ENCODE measurements at regions not wholly inside any gene's neighbourhood (a gene's known extent, or its start where the extent isn't known, plus 50 kb on each side); places are given as distances from the start of the nearest gene placed in this dataset.

- Histone ChIP-seq H3K27ac (ENCODE audit: low read depth in 1 of 2, low read length in 2 of 2) (no peak overlapping the region), H3K4me3 (replicated peaks in 1 of 3; ENCODE audit: low read depth in 2 of 3, low read length in 3 of 3) (no peak overlapping the region), H3K9ac (ENCODE audit: insufficient read depth, low read length, poor library complexity, severe bottlenecking) (no peak overlapping the region), H3K4me1 (ENCODE audit: control insufficient read depth in 1 of 2, insufficient read depth in 2 of 2, low read length in 2 of 2) (no peaks in the 10 kb centered on the region), H3K79me2 (ENCODE audit: insufficient read depth, low read length) (no peaks in the 10 kb centered on the region), H3K36me3 (replicated peaks in 1 of 2; ENCODE audit: control insufficient read depth in 1 of 2, insufficient read depth in 2 of 2, low read length in 2 of 2) (no peaks in the 10 kb centered on the region), H3K27me3 (ENCODE audit: control insufficient read depth in 2 of 2, insufficient read depth in 2 of 2, low read length in 2 of 2) (no peaks in the 10 kb centered on the region), H4K20me1 (ENCODE audit: insufficient read depth, low read length) (no peaks in the 10 kb centered on the region), H2AFZ (ENCODE audit: insufficient read depth, low read depth, low read length, poor library complexity, severe bottlenecking) (no peak overlapping the region), H3K4me2 (replicated peaks; ENCODE audit: extremely low read depth, low read length, poor library complexity, severe bottlenecking) (no peak overlapping the region), H3K9me3 (replicated peaks in 1 of 2; ENCODE audit: control insufficient read depth in 1 of 2, insufficient read depth in 1 of 2, low read length in 2 of 2) (no peaks in the 10 kb centered on the region)
- intact Hi-C loops (cut with micrococcal nuclease), result no loop called here
- Mint-ChIP-seq H3K4me1 (no peaks in the 10 kb centered on the region), H3K27ac (no peak overlapping the region), H3K36me3 (no peaks in the 10 kb centered on the region), H3K9me3 (peaks cover 0 to 2% (median 0%) of the 10 kb centered on the region in 7 donors), H3K27me3 (ENCODE audit: low read depth in 3 of 3) (peaks cover 5 to 13% (median 8%) of the 10 kb centered on the region in 3 donors), H3K4me3 (no peak overlapping the region)
- DNase-seq, result no peak
- 78% methylated on average over 5 of the region's 5 CpGs for WGBS (ENCODE audit: insufficient coverage)
- TF ChIP-seq, protein P1, sequence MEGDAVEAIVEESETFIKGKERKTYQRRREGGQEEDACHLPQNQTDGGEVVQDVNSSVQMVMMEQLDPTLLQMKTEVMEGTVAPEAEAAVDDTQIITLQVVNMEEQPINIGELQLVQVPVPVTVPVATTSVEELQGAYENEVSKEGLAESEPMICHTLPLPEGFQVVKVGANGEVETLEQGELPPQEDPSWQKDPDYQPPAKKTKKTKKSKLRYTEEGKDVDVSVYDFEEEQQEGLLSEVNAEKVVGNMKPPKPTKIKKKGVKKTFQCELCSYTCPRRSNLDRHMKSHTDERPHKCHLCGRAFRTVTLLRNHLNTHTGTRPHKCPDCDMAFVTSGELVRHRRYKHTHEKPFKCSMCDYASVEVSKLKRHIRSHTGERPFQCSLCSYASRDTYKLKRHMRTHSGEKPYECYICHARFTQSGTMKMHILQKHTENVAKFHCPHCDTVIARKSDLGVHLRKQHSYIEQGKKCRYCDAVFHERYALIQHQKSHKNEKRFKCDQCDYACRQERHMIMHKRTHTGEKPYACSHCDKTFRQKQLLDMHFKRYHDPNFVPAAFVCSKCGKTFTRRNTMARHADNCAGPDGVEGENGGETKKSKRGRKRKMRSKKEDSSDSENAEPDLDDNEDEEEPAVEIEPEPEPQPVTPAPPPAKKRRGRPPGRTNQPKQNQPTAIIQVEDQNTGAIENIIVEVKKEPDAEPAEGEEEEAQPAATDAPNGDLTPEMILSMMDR (IDR thresholded peaks at IDR 0.05), result no peak
These were observed 114.4 kb downstream of the TRIM29 start for GRCh38 chr11:120023551-120023950.

- H3K4me2 ChIP-seq (replicated peaks; ENCODE audit: extremely low read depth, low read length, poor library complexity, severe bottlenecking), result no peak overlapping the region
- H3K4me1 ChIP-seq (ENCODE audit: control insufficient read depth in 1 of 2, insufficient read depth in 2 of 2, low read length in 2 of 2), result no peaks in the 10 kb centered on the region
- no peak for DNase-seq
- H3K79me2 ChIP-seq (ENCODE audit: insufficient read depth, low read length), result no peaks in the 10 kb centered on the region
- WGBS (ENCODE audit: insufficient coverage), result no CpG with 5 or more reads among the region's 1 CpG
- no peak overlapping the region for H3K4me3 ChIP-seq (replicated peaks in 1 of 3; ENCODE audit: low read depth in 2 of 3, low read length in 3 of 3)
- no peaks in the 10 kb centered on the region for H4K20me1 ChIP-seq (ENCODE audit: insufficient read depth, low read length)
- no peak overlapping the region for H3K27ac ChIP-seq (ENCODE audit: low read depth in 1 of 2, low read length in 2 of 2)
- TF ChIP-seq, protein P1 (IDR thresholded peaks at IDR 0.05), result no peak
- no peak overlapping the region for H3K9ac ChIP-seq (ENCODE audit: insufficient read depth, low read length, poor library complexity, severe bottlenecking)
- H3K9me3 ChIP-seq (replicated peaks in 1 of 2; ENCODE audit: control insufficient read depth in 1 of 2, insufficient read depth in 1 of 2, low read length in 2 of 2), result no peaks in the 10 kb centered on the region
- no peaks in the 10 kb centered on the region for H3K36me3 Mint-ChIP-seq
- H3K9me3 Mint-ChIP-seq, result peaks cover 0 to 2% (median 0%) of the 10 kb centered on the region in 7 donors
- H3K36me3 ChIP-seq (replicated peaks in 1 of 2; ENCODE audit: control insufficient read depth in 1 of 2, insufficient read depth in 2 of 2, low read length in 2 of 2), result no peaks in the 10 kb centered on the region
- peak overlapping the region in 1 of 7 donors; percentile 27 for H3K27ac Mint-ChIP-seq
- intact Hi-C loops (cut with micrococcal nuclease), result no loop called here
- peaks cover 5 to 14% (median 7%) of the 10 kb centered on the region in 3 donors for H3K27me3 Mint-ChIP-seq (ENCODE audit: low read depth in 3 of 3)
- H3K27me3 ChIP-seq (ENCODE audit: control insufficient read depth in 2 of 2, insufficient read depth in 2 of 2, low read length in 2 of 2), result no peaks in the 10 kb centered on the region
- no peak overlapping the region for H2AFZ ChIP-seq (ENCODE audit: insufficient read depth, low read depth, low read length, poor library complexity, severe bottlenecking)
- H3K4me3 Mint-ChIP-seq, result no peak overlapping the region
- no peaks in the 10 kb centered on the region for H3K4me1 Mint-ChIP-seq
These were observed 114.8 kb downstream of the TRIM29 start for GRCh38 chr11:120023120-120023519.
